Prostate gland (tissue), 2 donors: ENCODE measurements at regions not wholly inside any gene's neighbourhood (a gene's known extent, or its start where the extent isn't known, plus 50 kb on each side); places are given as distances from the start of the nearest gene placed in this dataset.

Source experiments
- DNase-seq: peaks from one replicate; pipeline ENCODE4 v3.0.0-alpha.2; 2019; ENCODE audit warnings: low spot score
- H3K27ac ChIP-seq, 2 donors: fragments of 200-600 bp; sonication (generic); 2 replicates each; pipeline ENCODE4 v1.5.1; 2017 to 2019
- H3K27me3 ChIP-seq: fragments of 200-600 bp; sonication (generic); replicated peaks from 2 replicates; pipeline ENCODE4 v1.5.1; 2019; ENCODE audit not compliant: insufficient read depth
- H3K36me3 ChIP-seq, 2 donors: fragments of 200-600 bp; sonication (generic); 1 replicate in 1 of 2; 2 replicates in 1 of 2; pipeline versions ENCODE4 v1.5.1 to v1.8.1; 2017 to 2019
- H3K4me1 ChIP-seq: fragments of 200-600 bp; sonication (generic); replicated peaks from 2 replicates; pipeline ENCODE4 v1.5.1; 2019
- H3K4me3 ChIP-seq, 2 donors: fragments of 200-600 bp; sonication (generic); 2 replicates each; pipeline ENCODE4 v1.5.1; 2017 to 2019
- H3K9me3 ChIP-seq: fragments of 200-600 bp; sonication (generic); 2 replicates; pipeline ENCODE4 v1.5.1; 2017
- POLR2A ChIP-seq: fragments of 450-650 bp; IDR thresholded peaks from one replicate; pipeline ENCODE4 v1.6.1; 2016; ENCODE audit warnings: antibody characterized with exemption, mild to moderate bottlenecking
- POLR2AphosphoS5 ChIP-seq: sonication (generic); formaldehyde crosslinking; IDR thresholded peaks from one replicate; pipeline ENCODE4 v1.6.1; 2017; ENCODE audit warnings: antibody characterized with exemption
- WGBS: methylation state at CpG from one replicate; pipeline ENCODE4 v1.1.5; 2018; 5-methylcytosine and 5-hydroxymethylcytosine counted together
- intact Hi-C: fragments of 100-400 bp; cut with DNase I; formaldehyde crosslinking; loops from one replicate; pipeline ENCODE4 v1.14.2; 2022
- TF ChIP-seq, protein P1 (sequence below), 4 experiments: fragments of 200-600 bp in 2 of 4; fragments of 450-650 bp in 2 of 4; sonication (generic) in 2 of 4; IDR thresholded peaks; 1 replicate in 3 of 4; 2 replicates in 1 of 4; pipeline ENCODE4 v1.5.1; 2016 to 2019; ENCODE audit warnings: antibody characterized with exemption in 4 of 4, mild to moderate bottlenecking in 2 of 4, moderate library complexity in 2 of 4

GRCh38 chr21:23876925-23877558 is 1730.2 kb downstream of the MRPL39 start:
- intact Hi-C loops = no loop called here
- no peaks in the 10 kb centered on the region for H3K9me3 ChIP-seq
- WGBS = 75% methylated on average over 5 of the region's 5 CpGs
- no peak overlapping the region for H3K27ac ChIP-seq
- H3K4me3 ChIP-seq = no peak overlapping the region
- no peaks in the 10 kb centered on the region for H3K4me1 ChIP-seq
- TF ChIP-seq, protein P1, sequence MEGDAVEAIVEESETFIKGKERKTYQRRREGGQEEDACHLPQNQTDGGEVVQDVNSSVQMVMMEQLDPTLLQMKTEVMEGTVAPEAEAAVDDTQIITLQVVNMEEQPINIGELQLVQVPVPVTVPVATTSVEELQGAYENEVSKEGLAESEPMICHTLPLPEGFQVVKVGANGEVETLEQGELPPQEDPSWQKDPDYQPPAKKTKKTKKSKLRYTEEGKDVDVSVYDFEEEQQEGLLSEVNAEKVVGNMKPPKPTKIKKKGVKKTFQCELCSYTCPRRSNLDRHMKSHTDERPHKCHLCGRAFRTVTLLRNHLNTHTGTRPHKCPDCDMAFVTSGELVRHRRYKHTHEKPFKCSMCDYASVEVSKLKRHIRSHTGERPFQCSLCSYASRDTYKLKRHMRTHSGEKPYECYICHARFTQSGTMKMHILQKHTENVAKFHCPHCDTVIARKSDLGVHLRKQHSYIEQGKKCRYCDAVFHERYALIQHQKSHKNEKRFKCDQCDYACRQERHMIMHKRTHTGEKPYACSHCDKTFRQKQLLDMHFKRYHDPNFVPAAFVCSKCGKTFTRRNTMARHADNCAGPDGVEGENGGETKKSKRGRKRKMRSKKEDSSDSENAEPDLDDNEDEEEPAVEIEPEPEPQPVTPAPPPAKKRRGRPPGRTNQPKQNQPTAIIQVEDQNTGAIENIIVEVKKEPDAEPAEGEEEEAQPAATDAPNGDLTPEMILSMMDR (IDR thresholded peaks at IDR 0.05) = no peak
- no peak for TF ChIP-seq POLR2A
- no peak for TF ChIP-seq POLR2AphosphoS5
- H3K36me3 ChIP-seq = no peaks in the 10 kb centered on the region
- DNase-seq = no peak
- H3K27me3 ChIP-seq = no peaks in the 10 kb centered on the region

- intact Hi-C loops = no loop called here
- no peak overlapping the region for H3K27ac ChIP-seq
- WGBS = 86% methylated on average over 3 of the region's 3 CpGs
Measured at GRCh38 chr21:23874271-23874670, 1733.0 kb downstream of the MRPL39 start.

DNA sequence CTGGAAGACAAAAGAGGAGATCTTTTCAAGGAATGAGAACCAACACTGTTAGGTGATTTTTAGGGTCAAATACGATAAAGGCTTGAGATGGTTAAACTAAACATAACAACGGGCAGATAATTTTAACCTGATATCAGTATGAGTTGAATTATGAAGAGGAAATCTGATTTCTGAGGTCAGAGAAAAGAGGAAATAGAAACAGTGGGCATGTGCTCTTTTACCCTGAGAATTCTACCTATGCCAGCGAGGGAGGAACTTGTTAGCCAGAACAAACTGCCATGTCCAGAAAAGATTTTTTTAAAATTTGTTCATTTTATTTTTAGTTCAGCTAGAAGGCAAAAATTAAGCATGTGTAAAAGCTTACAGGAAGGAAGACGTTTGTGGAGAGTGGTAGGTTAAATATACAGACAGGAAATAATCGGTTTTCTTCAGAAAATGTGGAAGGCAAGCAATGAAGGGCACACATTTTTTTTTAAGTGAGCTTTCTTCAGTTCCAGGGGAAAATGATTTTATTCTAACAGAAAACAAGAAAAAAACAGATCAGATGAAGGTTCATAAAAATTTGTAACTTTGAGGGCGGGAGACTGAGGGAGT is 1745.3 kb downstream of the MRPL39 start:
- Histone ChIP-seq H3K9me3 (no peaks in the 10 kb centered on the region), H3K27ac (no peak overlapping the region), H3K4me3 (no peak overlapping the region), H3K36me3 (no peaks in the 10 kb centered on the region), H3K4me1 (no peaks in the 10 kb centered on the region), H3K27me3 (no peaks in the 10 kb centered on the region)
- intact Hi-C loops = no loop called here
- DNase-seq = no peak
- 78% methylated on average over 6 of the region's 6 CpGs for WGBS
- TF ChIP-seq, protein P1 (IDR thresholded peaks at IDR 0.05) = no peak
- TF ChIP-seq POLR2AphosphoS5 (no peak), POLR2A (no peak)

More at GRCh38 chr21:23874271-23874670, 1733.0 kb downstream of the MRPL39 start:
- TF ChIP-seq POLR2A = no peak
- no peak for TF ChIP-seq POLR2AphosphoS5
- TF ChIP-seq, protein P1 (IDR thresholded peaks at IDR 0.05) = no peak
- Histone ChIP-seq H3K36me3 (no peaks in the 10 kb centered on the region), H3K9me3 (no peaks in the 10 kb centered on the region), H3K4me3 (no peak overlapping the region), H3K4me1 (no peaks in the 10 kb centered on the region), H3K27me3 (no peaks in the 10 kb centered on the region)
- no peak for DNase-seq

DNA sequence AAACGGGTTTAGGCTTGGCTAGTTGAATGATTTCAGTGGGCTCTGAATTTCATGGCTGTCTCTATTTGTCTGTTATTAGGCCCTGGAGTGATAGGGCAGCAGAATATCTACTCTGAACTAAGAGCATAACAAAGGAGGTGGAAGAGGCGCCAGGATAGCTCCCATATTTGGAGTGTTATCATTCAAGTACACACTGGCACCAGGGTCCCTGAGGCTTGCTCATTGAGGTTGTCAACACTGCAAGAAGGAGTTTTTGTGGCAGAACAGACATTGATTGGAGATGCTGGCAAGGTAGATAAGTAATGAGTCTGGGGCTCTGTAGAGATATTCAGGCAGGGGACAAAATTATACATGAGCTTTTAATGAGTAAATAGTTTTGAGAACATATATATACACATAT is 1748.4 kb downstream of the MRPL39 start:
- intact Hi-C loops = loop anchor here (10.0 kb wide), 2 partner anchors 1186 to 1526 kb away; no protein-coding TSS in a partner anchor
- H3K27me3 ChIP-seq = no peaks in the 10 kb centered on the region
- no peaks in the 10 kb centered on the region for H3K36me3 ChIP-seq
- no peak for DNase-seq
- no peak overlapping the region for H3K27ac ChIP-seq
- H3K9me3 ChIP-seq = no peaks in the 10 kb centered on the region
- WGBS = 46% methylated on average over 2 of the region's 2 CpGs
- no peaks in the 10 kb centered on the region for H3K4me1 ChIP-seq
- TF ChIP-seq POLR2A (no peak), POLR2AphosphoS5 (no peak)
- TF ChIP-seq, protein P1 (IDR thresholded peaks at IDR 0.05) = no peak
- no peak overlapping the region for H3K4me3 ChIP-seq
